HG03565 (cell line): ENCODE measurements at regions not wholly inside any gene's neighbourhood (a gene's known extent, or its start where the extent isn't known, plus 50 kb on each side); places are given as distances from the start of the nearest gene placed in this dataset.
"Not testable (repeated sequence)": the region's sequence is repeated elsewhere in the genome, so short reads cannot be mapped to it uniquely, and the experiment has no call there.

Experiments used
- ATAC-seq: cut with Tn5 transposase; IDR thresholded peaks from one replicate; pipeline ENCODE4 v1.9.1; 2021; ENCODE audit warnings: mild to moderate bottlenecking, moderate library complexity; ENCODE audit not compliant: unreplicated experiment

DNA sequence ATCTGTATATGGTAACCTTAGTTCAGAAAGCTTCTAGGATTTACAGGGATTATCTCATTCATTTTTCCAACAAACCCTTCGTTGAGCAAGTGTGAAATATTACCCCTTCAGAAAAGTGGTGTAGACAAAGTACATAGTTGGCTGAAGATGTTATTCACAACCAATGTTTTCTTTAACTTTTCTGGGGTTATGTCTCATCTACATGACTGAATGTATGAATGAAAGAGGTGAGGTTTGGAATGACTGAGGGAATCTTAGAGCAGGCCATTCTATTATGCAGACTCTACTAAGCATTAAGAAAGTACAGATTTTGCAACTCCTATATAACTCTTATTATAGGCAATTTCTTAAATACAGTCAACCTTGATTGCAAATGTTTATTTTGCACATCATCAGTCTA is 167.2 kb downstream of the NDFIP2 start:
- ATAC-seq, result no peak

DNA sequence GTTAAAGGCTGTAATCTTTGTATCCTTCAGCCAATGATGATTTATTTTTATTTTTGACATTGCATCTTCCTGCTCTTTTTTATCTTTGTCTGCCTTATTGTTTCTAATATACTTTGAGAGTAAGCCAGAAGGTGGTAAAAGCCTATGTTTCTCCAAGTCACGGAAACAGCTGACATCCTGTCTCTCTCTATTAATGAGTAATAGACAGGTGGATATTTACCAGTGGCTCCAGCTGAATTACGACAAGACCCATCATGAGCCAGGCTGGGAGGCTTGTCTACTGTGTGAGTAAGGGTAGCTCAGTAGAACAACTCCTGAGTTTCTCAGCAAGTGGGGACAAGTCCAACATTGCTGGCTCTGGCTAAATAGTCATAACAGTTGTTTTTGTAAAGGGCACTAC is 166.6 kb downstream of the NDFIP2 start:
- no peak for ATAC-seq

DNA sequence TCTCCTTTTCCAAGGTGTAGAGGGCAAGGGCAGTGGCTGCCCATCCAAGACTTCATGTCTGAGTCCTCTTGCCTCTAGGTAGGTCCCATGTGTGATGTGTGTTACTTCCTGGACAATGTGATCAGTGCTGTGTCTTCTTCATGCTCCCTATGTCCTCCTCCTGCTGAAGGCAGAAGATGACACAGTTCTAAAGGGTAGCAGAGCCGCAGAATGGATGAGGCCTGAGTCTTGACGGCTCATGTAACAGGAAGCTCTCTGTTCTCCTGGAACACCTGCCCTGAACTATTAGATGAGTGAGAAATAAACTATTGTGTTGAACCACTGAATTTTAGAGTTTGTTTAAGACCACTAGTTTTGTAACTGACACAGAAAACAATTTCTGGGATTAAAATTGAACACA is 165.9 kb downstream of the NDFIP2 start:
- ATAC-seq, result no peak

DNA sequence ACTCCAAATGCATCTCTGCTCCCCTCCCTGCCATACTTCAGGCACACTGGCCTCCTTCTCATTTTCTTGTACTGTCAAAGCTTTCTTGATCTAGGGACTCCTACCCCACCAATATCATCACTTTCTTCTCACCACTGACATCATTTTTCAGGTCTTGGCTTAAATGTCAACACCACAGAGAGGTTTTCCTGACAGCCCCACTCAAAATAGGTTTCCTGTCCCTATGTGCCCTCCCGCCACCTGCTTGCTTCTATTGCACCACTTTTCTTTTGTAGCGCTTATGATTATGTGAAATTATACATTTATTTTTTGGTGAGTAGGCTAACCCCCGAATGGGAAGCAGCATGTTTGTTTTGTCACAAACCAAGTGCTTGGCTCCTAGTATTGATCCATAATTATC is 164.6 kb downstream of the NDFIP2 start:
- ATAC-seq, result no peak

DNA sequence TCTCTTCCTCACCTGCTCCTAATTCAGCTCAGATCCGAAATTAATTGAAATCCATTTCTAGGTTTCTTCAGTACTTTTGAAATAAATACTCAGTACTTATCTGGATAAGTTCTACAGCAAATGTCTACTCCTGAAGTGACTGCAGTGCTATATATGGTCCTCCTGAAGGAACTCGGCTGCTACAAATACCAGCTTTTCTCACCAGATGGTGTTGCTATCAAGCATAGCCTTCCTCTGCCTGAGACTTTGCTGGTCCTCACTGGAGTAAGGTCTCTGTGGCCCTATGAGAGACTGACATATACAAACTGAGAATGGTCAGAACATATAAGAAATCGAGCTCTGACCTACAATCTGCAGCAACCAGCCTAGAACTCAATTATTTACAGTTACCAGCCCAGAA is 161.6 kb downstream of the NDFIP2 start:
- ATAC-seq, result no peak

DNA sequence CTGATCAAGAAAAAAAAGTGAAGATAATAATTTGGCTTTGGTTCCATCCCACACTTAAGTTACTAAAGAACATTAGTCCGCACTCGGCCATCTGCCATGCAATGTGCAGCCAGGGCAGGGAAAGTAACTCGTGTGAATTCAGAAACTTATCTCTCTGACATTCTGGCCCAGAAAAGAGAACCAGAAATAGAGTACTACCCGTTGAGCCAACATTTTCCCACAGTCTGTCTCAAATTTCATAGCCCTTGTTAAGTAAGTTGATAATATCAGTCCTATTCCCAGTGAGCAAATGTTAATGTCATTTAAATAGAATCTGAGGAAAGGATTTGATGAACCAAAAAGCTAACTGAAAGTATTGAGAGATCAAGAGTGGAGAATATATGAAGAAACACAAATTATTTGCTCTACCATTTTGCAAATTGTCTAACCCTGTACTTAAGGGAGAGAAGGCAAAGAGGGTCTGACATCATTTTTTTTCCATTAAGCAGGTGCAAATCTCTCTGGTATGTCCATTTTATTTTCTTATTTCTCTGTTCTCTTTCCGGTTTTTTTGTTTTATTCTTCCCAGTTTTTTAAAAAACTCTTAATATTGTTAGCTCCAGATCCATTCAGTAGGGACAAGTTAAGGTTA is 156.3 kb downstream of the NDFIP2 start:
- ATAC-seq, result no peak

DNA sequence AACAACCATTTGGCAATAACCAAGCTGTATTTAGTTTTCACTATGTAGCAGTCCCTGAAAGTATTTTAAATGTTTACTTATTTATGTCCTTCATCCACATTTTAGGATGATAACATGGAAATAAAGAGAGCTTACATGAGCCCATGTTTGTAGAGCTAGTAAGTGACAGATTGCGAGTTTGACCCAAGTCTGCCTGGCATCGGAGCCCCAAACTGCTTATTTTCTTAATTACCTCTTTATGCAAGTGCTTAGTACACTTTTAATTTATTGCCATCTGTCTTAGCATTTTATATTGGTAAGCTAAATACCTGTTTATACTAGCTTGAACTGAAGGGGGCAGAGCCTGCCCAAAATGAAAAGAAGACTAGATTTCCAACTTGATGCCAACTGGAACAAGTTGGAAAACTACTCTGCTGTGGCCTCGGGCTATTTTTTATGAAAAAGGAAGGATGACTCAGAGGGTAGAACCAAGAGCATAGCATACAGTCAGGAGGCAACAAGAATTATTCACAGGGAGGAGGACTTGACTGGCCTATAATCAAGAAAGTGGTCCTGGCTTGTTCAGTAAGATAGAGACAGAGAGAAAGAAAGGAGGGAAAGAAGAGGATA is 150.2 kb downstream of the NDFIP2 start:
- ATAC-seq, result no peak

DNA sequence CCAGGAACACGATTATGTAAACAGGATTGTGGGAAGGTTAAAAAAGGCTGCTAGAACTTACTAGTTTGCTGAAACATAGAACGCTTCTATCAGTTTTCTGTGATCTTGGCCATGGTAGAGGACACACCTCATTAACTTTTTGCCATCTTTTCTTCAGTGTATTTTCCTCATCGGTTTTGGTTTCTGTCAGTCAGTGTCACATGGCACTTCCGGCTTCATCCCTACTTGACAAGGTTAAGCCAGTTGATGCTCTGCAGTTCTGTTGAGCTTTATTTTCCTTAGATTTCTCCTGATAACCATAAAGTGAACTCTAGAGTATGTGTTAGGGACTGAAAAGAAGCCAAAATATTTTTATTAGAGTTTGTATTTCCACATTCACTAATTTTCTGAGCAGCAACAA is 147.5 kb downstream of the NDFIP2 start:
- ATAC-seq, result no peak

DNA sequence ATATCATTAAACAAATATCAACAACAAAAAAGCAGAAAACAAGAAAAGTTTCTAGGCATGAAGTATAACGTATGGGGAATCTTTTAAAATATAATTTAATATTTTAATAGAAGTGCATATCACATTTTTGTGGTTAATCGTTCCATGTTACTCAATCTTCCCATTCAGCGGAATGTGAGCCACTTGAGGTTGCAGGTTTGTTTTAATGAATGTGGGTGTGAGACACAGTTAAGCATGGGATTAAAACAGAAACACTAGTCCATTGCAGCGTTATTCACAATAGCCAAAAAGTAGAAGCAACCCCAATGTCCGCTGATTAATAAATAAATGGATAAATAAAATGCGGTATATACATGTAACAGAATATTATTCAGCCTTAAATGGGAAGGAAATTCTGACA is 146.0 kb downstream of the NDFIP2 start:
- no peak for ATAC-seq

DNA sequence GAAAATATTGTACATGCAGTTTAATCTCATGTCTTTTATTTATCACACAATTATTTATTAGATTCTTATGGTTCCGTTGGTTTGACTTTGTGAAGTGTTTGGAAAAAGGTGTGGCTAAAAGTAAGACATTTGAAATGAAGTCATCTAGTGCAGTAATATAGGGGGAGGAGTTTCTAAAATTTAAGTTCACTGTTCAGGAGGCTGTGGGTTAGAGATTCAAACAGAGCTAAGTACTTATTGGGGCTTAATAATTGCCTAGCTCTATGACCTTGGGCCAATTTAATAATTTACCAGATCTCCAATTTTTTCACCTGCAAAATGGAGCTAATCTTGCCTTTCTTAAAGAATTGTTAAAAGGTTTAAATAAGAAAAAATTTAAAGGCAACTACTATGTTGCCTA is 144.6 kb downstream of the NDFIP2 start:
- no peak for ATAC-seq

DNA sequence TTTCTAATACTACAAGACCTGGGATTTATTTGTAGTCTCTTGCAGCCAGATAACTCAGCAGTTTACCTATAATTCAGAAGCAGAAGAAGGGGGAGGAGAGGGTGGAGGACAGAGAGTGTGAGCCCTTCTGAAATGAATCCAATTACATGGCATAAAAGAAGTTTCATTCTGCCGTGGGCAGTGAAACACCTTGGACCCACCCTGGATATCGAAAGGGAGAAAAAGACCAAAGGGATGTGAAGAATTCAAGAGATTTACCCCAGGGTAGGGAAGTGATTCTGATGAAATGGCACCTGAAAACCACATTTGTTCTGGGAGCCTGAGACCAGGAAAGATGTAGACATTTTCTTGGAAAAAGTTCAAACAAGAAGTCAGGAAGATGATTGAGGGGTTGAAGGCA is 140.9 kb downstream of the NDFIP2 start:
- no peak for ATAC-seq

DNA sequence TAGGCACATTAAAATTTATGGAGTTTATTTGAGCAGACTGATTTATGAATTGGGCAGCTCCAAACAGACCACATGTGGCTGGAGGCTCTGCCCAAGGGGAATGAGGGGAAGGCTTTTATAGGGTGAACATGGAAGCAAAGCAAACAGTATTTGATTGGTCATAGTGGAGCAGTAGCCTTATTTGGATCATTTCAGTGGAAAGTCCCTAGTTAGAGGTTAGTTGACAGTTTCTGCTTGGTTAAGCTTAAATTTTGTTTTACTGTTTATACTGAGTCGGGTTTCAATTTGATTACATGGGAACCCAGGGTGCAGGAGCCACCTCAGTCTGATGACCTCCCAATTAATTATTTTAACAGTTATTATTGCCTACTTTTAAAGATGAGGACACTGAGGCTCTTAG is 140.5 kb downstream of the NDFIP2 start:
- ATAC-seq, result no peak

DNA sequence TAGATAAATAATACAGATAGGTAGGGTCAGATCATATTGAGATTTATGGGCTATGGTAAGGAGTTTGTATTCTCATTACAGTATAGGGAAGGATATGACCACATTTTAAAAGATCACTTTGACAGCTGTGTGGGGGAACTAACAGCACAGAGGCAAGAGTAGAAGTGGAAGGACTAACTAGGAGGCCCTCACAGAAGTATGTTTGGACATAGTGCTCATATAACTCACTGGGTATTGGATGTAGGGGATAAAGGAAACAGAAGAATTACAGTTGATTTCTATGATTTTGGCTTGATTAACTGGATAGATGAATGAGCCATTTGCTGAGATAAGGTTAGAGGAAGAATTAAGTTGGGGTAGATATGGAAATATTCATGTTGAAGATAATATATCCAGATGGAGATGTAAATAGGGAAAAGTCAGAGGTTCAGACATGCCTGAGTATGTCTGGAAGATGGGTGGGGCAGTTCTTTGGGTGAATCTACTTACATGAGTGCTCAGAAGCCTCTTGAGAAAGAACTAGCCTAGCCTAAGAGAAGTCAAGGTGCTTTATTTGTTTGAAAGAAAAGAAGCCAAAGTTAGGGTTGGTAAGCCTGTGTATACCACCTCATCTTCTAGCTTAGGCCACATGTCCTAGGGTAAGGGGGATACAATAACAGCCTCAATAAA is 133.4 kb downstream of the NDFIP2 start:
- no peak for ATAC-seq

DNA sequence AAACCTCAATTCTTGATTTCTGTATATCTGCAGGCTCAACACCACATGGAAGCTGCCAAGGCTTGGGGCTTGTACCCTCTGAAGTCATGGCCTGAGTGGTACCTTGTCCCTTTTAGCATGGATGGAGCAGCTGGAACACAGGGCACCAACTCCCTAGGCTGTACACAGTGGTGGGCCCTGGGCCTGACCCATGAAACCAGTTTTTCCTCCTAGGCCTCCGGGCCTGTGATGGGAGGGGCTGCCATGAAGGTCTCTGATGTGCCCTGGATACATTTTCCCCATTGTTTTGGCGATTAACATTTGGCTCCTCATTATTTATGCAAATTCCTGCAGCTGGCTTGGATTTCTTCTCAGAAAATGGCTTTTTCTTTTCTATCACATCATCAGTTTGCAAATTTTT is 131.6 kb downstream of the NDFIP2 start:
- ATAC-seq, result no peak

DNA sequence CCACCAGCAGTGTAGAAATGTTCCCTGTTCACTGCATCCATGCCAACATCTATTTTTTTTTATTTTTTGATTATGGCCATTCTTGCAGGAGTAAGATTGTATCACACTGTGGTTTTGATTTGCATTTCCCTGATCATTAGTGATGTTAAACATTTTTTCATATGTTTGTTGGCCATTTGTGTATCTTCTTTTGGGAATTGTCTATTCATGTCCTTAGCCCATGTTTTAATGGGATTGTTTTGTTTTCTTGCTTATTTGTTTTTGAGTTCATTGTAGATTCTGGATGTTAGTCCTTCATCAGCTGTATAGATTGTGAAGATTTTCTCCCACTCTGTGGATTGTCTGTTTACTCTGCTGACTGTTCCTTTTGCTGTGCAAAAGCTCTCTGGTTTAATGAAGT is 126.9 kb downstream of the NDFIP2 start:
- not testable (repeated sequence) for ATAC-seq
